GM23338 (cell line): ENCODE measurements at regions not wholly inside any gene's neighbourhood (a gene's known extent, or its start where the extent isn't known, plus 50 kb on each side); places are given as distances from the start of the nearest gene placed in this dataset.

Source experiments
- CREB1 ChIP-seq: fragments of 250-450 bp; sonication (Bioruptor Pico); IDR thresholded peaks from 2 replicates; pipeline ENCODE4 v1.5.0; 2020; ENCODE audit warnings: low read depth, mild to moderate bottlenecking, moderate library complexity
- CTCF ChIP-seq, 2 experiments: fragments of 200-600 bp in 1 of 2; sonication (generic) in 1 of 2; conservative IDR thresholded peaks; 2 replicates each; pipeline versions ENCODE4 v1.5.1 to v1.6.1; 2016 to 2017; ENCODE audit warnings: antibody characterized with exemption in 2 of 2, low read depth in 2 of 2, mild to moderate bottlenecking in 2 of 2, moderate library complexity in 1 of 2
- EZH2 ChIP-seq: fragments of 200-600 bp; sonication (generic); IDR thresholded peaks from one replicate; pipeline ENCODE4 v1.8.0; 2017; ENCODE audit warnings: antibody characterized with exemption, mild to moderate bottlenecking, low read depth; ENCODE audit not compliant: unreplicated experiment
- EZH2phosphoT487 ChIP-seq: fragments of 200-600 bp; sonication (generic); IDR thresholded peaks from one replicate; pipeline ENCODE4 v1.8.1; 2018; ENCODE audit warnings: antibody characterized with exemption; ENCODE audit not compliant: unreplicated experiment
- JUNB ChIP-seq: IDR thresholded peaks from one replicate; pipeline ENCODE4 v1.6.1; 2016; ENCODE audit warnings: antibody characterized with exemption; ENCODE audit not compliant: unreplicated experiment
- NANOG ChIP-seq: IDR thresholded peaks from 2 replicates; pipeline ENCODE4 v1.6.1; 2016; ENCODE audit warnings: antibody characterized with exemption, borderline replicate concordance
- POLR2AphosphoS5 ChIP-seq: IDR thresholded peaks from 2 replicates; pipeline ENCODE4 v1.6.1; 2016; ENCODE audit warnings: antibody characterized with exemption, low read depth
- REST ChIP-seq: IDR thresholded peaks from one replicate; pipeline ENCODE4 v1.6.1; 2018; ENCODE audit warnings: antibody characterized with exemption; ENCODE audit not compliant: unreplicated experiment
- STAT1 ChIP-seq: IDR thresholded peaks from one replicate; pipeline ENCODE4 v1.6.1; 2016; ENCODE audit warnings: antibody characterized with exemption; ENCODE audit not compliant: unreplicated experiment
- ZNF331 ChIP-seq: fragments of 250-450 bp; sonication (Bioruptor Pico); IDR thresholded peaks from 2 replicates; pipeline ENCODE4 v1.5.0; 2020; ENCODE audit warnings: low read depth, mild to moderate bottlenecking, moderate library complexity

GRCh38 chr21:22649246-22649645 lies 1651.0 kb downstream of the NCAM2 start:
- TF ChIP-seq EZH2 = no peak
- no peak for TF ChIP-seq CTCF (conservative IDR thresholded peaks at IDR 0.05; ENCODE audit: low read depth in 2 of 2)
- TF ChIP-seq EZH2phosphoT487 = no peak
- TF ChIP-seq POLR2AphosphoS5 = no peak
- no peak for TF ChIP-seq JUNB
- TF ChIP-seq CREB1 (CRISPR knock-in tag) = no peak
- TF ChIP-seq STAT1 = no peak
- no peak for TF ChIP-seq ZNF331 (CRISPR knock-in tag)
- TF ChIP-seq REST = no peak
- no peak for TF ChIP-seq NANOG
